ENCODE measurements at regions not wholly inside any gene's neighbourhood (a gene's known extent, or its start where the extent isn't known, plus 50 kb on each side); places are given as distances from the start of the nearest gene placed in this dataset.

- Mint-ChIP-seq H3K9me3 (peaks cover 6% of the 10 kb centered on the region), H3K27me3 (peaks cover 8% of the 10 kb centered on the region), H3K36me3 (ENCODE audit: low read depth) (no peaks in the 10 kb centered on the region), H3K4me1 (no peaks in the 10 kb centered on the region), H3K27ac (no peak overlapping the region), H3K4me3 (no peak overlapping the region)
- no peak for ATAC-seq (replicated peaks)
Observed at GRCh38 chr9:135229701-135230385, 142.4 kb downstream of the OLFM1 start.

- Mint-ChIP-seq H3K4me3 (no peak overlapping the region), H3K27me3 (peaks cover 8% of the 10 kb centered on the region), H3K27ac (no peak overlapping the region), H3K36me3 (ENCODE audit: low read depth) (no peaks in the 10 kb centered on the region), H3K9me3 (peaks cover 6% of the 10 kb centered on the region), H3K4me1 (no peaks in the 10 kb centered on the region)
- no peak for ATAC-seq (replicated peaks)
Observed at GRCh38 chr9:135230386-135230765, 142.9 kb downstream of the OLFM1 start.

- H3K27ac Mint-ChIP-seq, result no peak overlapping the region
- no peaks in the 10 kb centered on the region for H3K36me3 Mint-ChIP-seq (ENCODE audit: low read depth)
- no peak for ATAC-seq (replicated peaks)
- H3K4me1 Mint-ChIP-seq, result no peaks in the 10 kb centered on the region
- no peak overlapping the region for H3K4me3 Mint-ChIP-seq
- H3K27me3 Mint-ChIP-seq, result peaks cover 8% of the 10 kb centered on the region
- peaks cover 6% of the 10 kb centered on the region for H3K9me3 Mint-ChIP-seq
Observed at GRCh38 chr9:135230817-135231520, 143.5 kb downstream of the OLFM1 start.

GRCh38 chr9:135239100-135239768, 151.8 kb downstream of the OLFM1 start:
- ATAC-seq (replicated peaks), result no peak
- Mint-ChIP-seq H3K36me3 (ENCODE audit: low read depth) (no peaks in the 10 kb centered on the region), H3K4me3 (no peak overlapping the region), H3K9me3 (no peaks in the 10 kb centered on the region), H3K4me1 (no peaks in the 10 kb centered on the region), H3K27ac (no peak overlapping the region), H3K27me3 (peaks cover 3% of the 10 kb centered on the region)

- no peak for ATAC-seq (replicated peaks)
- Mint-ChIP-seq H3K4me1 (no peaks in the 10 kb centered on the region), H3K27me3 (peaks cover 3% of the 10 kb centered on the region), H3K4me3 (no peak overlapping the region), H3K27ac (no peak overlapping the region), H3K36me3 (ENCODE audit: low read depth) (no peaks in the 10 kb centered on the region), H3K9me3 (no peaks in the 10 kb centered on the region)
Observed at GRCh38 chr9:135239769-135240141, 152.3 kb downstream of the OLFM1 start.

GRCh38 chr9:135240222-135240621, 152.8 kb downstream of the OLFM1 start:
- no peak overlapping the region for H3K4me3 Mint-ChIP-seq
- no peaks in the 10 kb centered on the region for H3K9me3 Mint-ChIP-seq
- peaks cover 6% of the 10 kb centered on the region for H3K27me3 Mint-ChIP-seq
- ATAC-seq (replicated peaks), result no peak
- no peaks in the 10 kb centered on the region for H3K36me3 Mint-ChIP-seq (ENCODE audit: low read depth)
- no peak overlapping the region for H3K27ac Mint-ChIP-seq
- H3K4me1 Mint-ChIP-seq, result no peaks in the 10 kb centered on the region

GRCh38 chr9:135240871-135241311, 153.4 kb downstream of the OLFM1 start:
- ATAC-seq (replicated peaks), result no peak
- Mint-ChIP-seq H3K9me3 (no peaks in the 10 kb centered on the region), H3K4me3 (no peak overlapping the region), H3K4me1 (no peaks in the 10 kb centered on the region), H3K27ac (no peak overlapping the region), H3K27me3 (peaks cover 11% of the 10 kb centered on the region), H3K36me3 (ENCODE audit: low read depth) (no peaks in the 10 kb centered on the region)

GRCh38 chr9:135241381-135242048, 154.0 kb downstream of the OLFM1 start:
- H3K27ac Mint-ChIP-seq, result no peak overlapping the region
- H3K36me3 Mint-ChIP-seq (ENCODE audit: low read depth), result no peaks in the 10 kb centered on the region
- no peaks in the 10 kb centered on the region for H3K4me1 Mint-ChIP-seq
- no peak overlapping the region for H3K4me3 Mint-ChIP-seq
- ATAC-seq (replicated peaks), result no peak
- H3K9me3 Mint-ChIP-seq, result no peaks in the 10 kb centered on the region
- H3K27me3 Mint-ChIP-seq, result peaks cover 16% of the 10 kb centered on the region

GRCh38 chr9:135242049-135242396, 154.6 kb downstream of the OLFM1 start:
- Mint-ChIP-seq H3K9me3 (no peaks in the 10 kb centered on the region), H3K36me3 (ENCODE audit: low read depth) (no peaks in the 10 kb centered on the region), H3K27ac (no peak overlapping the region), H3K4me3 (no peak overlapping the region), H3K27me3 (peaks cover 19% of the 10 kb centered on the region), H3K4me1 (no peaks in the 10 kb centered on the region)
- ATAC-seq (replicated peaks), result no peak

GRCh38 chr9:135242406-135242805, 154.9 kb downstream of the OLFM1 start:
- Mint-ChIP-seq H3K9me3 (no peaks in the 10 kb centered on the region), H3K4me3 (no peak overlapping the region), H3K27ac (no peak overlapping the region), H3K27me3 (peaks cover 22% of the 10 kb centered on the region), H3K4me1 (no peaks in the 10 kb centered on the region), H3K36me3 (ENCODE audit: low read depth) (no peaks in the 10 kb centered on the region)
- no peak for ATAC-seq (replicated peaks)

GRCh38 chr9:135243201-135244190, 156.0 kb downstream of the OLFM1 start:
- ATAC-seq (replicated peaks), result no peak
- H3K36me3 Mint-ChIP-seq (ENCODE audit: low read depth), result no peaks in the 10 kb centered on the region
- no peaks in the 10 kb centered on the region for H3K4me1 Mint-ChIP-seq
- no peaks in the 10 kb centered on the region for H3K9me3 Mint-ChIP-seq
- H3K4me3 Mint-ChIP-seq, result no peak overlapping the region
- H3K27ac Mint-ChIP-seq, result no peak overlapping the region
- H3K27me3 Mint-ChIP-seq, result peaks cover 22% of the 10 kb centered on the region

- no peak overlapping the region for H3K27ac Mint-ChIP-seq
- H3K4me1 Mint-ChIP-seq, result no peaks in the 10 kb centered on the region
- ATAC-seq (replicated peaks), result no peak
- H3K36me3 Mint-ChIP-seq (ENCODE audit: low read depth), result no peaks in the 10 kb centered on the region
- peaks cover 22% of the 10 kb centered on the region for H3K27me3 Mint-ChIP-seq
- no peaks in the 10 kb centered on the region for H3K9me3 Mint-ChIP-seq
- H3K4me3 Mint-ChIP-seq, result no peak overlapping the region
Observed at GRCh38 chr9:135244271-135245221, 157.1 kb downstream of the OLFM1 start.

Data from activated T-helper 17 cell treated with anti-CD3 and anti-CD28 coated beads, Interleukin-2, amount 50 U/mL, for 72 hours (primary cell).